GM21423 (cell line): ENCODE measurements at regions not wholly inside any gene's neighbourhood (a gene's known extent, or its start where the extent isn't known, plus 50 kb on each side); places are given as distances from the start of the nearest gene placed in this dataset.

Source experiments
- ATAC-seq: cut with Tn5 transposase; IDR thresholded peaks from one replicate; pipeline ENCODE4 v1.9.1; 2021; ENCODE audit warnings: mild to moderate bottlenecking, moderate library complexity; ENCODE audit not compliant: unreplicated experiment

GRCh38 chr1:199264911-199265310 is 626.1 kb downstream of the PTPRC start:
- ATAC-seq, result no peak

GRCh38 chr1:199265319-199265718 is 626.5 kb downstream of the PTPRC start:
- ATAC-seq, result no peak

- ATAC-seq, result no peak
Observed at GRCh38 chr1:199269241-199269640, 630.4 kb downstream of the PTPRC start.

GRCh38 chr1:199272139-199272544 is 633.3 kb downstream of the PTPRC start:
- no peak for ATAC-seq

GRCh38 chr1:199272628-199273086 is 633.8 kb downstream of the PTPRC start:
- ATAC-seq, result peak; percentile 76

- ATAC-seq, result no peak
Observed at GRCh38 chr1:199273837-199274379, 635.1 kb downstream of the PTPRC start.

GRCh38 chr1:199279067-199279466 is 640.2 kb downstream of the PTPRC start:
- ATAC-seq, result no peak

GRCh38 chr1:199279872-199280645 is 641.2 kb downstream of the PTPRC start:
- peak; percentile 67 for ATAC-seq

- no peak for ATAC-seq
Observed at GRCh38 chr1:199282751-199283305, 644.0 kb downstream of the PTPRC start.

GRCh38 chr1:199283794-199284193 is 645.0 kb downstream of the PTPRC start:
- no peak for ATAC-seq

GRCh38 chr1:199287206-199287605 is 648.4 kb downstream of the PTPRC start:
- ATAC-seq, result no peak

GRCh38 chr1:199287647-199288046 is 648.8 kb downstream of the PTPRC start:
- no peak for ATAC-seq

GRCh38 chr1:199290186-199290585 is 651.3 kb downstream of the PTPRC start:
- ATAC-seq, result no peak

GRCh38 chr1:199291022-199291740 is 652.3 kb downstream of the PTPRC start:
- no peak for ATAC-seq

- no peak for ATAC-seq
Observed at GRCh38 chr1:199292896-199293295, 654.1 kb downstream of the PTPRC start.

- no peak for ATAC-seq
Observed at GRCh38 chr1:199295107-199295506, 656.3 kb downstream of the PTPRC start.

GRCh38 chr1:199297174-199297573 is 658.3 kb downstream of the PTPRC start:
- no peak for ATAC-seq

GRCh38 chr1:199297887-199298286 is 659.0 kb downstream of the PTPRC start:
- ATAC-seq, result no peak

- ATAC-seq, result no peak
Observed at GRCh38 chr1:199298825-199299224, 660.0 kb downstream of the PTPRC start.

GRCh38 chr1:199301472-199302217 is 662.8 kb downstream of the PTPRC start:
- no peak for ATAC-seq

GRCh38 chr1:199302554-199302953 is 663.7 kb downstream of the PTPRC start:
- no peak for ATAC-seq
